SKM-1 treated with dmso at 0.1 percent for 144 hours (cell line): ENCODE measurements at regions not wholly inside any gene's neighbourhood (a gene's known extent, or its start where the extent isn't known, plus 50 kb on each side); places are given as distances from the start of the nearest gene placed in this dataset.
"Not testable (repeated sequence)": the region's sequence is repeated elsewhere in the genome, so short reads cannot be mapped to it uniquely, and the experiment has no call there.

Experiments
- DNase-seq: peaks from one replicate; lab custom pipeline; 2025; ENCODE audit not compliant: unreplicated experiment; lab: John Stamatoyannopoulos, UW

GRCh38 chr12:91636721-91637120 lies 454.1 kb upstream of the DCN start:
- DNase-seq = no peak

DNA sequence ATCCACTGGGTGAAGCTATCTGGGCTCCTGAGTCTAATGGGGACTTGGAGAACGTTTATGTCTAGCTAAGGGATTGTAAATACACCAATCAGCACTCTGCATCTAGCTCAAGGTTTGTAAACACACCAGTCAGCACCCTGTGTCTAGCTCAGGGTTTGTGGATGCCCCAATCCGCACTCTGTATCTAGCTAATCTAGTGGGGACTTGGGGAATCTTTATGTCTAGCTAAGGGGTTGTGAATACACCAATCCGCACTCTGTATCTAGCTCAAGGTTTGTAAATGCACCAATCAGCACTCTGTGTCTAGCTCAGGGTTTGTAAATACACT lies 451.7 kb upstream of the DCN start:
- not testable (repeated sequence) for DNase-seq

DNA sequence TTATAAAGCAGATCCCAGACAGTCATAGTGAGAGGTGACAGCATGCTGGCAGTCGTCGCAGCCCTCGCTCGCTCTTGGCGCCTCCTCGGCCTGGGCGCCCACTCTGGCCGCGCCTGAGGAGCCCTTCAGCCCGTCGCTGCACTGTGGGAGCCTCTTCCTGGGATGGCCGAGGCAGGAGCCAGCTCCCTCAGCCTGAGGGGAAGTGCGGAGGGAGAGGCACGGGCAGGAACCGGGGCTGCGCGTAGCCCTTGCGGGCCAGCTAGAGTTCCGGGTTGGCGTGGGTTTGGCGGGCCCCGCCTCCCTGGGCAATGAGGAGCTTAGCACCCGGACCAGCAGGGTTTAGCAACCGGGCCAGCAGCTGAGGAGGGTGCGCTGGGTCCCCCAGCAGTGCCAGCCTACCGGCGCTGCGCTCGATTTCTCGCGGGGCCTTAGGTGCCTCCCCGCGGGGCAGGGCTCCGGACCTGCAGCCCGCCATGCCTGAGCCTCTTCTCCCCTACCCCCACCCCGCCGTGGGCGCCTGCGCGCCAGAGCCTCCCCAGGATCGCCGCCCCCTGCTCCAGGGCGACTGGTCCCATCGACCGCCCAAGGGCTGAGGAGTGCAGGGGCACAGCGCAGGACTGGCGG lies 451.2 kb upstream of the DCN start:
- DNase-seq = no peak

GRCh38 chr12:91633206-91633605 lies 450.6 kb upstream of the DCN start:
- no peak for DNase-seq

DNA sequence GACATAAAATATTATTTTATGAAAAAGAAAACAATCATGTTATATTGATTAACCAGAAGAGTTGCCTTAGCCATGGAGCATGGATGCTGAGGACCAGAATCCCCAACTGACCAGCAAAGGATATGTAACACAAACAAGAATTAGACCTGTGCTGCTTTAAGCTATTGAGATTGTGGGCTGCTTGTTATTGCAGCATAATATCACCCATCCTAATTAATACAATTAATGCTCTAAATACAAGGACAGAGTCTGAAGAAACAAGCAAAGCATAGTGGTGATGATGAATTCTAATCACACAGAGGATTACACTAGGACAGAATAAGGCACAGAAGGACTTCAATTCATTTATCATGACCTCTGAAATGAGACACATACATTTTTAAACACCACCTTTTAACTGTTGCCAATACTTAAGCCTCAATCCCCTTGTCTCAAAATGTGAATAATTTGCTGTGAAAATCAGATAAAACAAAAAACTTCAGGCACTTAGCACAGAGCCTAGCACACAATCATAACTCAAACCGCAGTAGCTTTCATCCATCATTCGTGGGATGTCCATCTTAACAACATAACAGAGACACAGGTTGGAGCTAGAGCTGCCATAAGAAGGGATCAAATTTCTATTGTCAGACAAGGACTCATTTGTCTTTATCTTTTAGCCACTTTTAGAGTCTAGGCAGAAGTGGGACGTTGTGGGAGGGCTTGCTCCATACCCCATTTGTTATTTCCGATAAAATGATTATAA lies 449.6 kb upstream of the DCN start:
- no peak for DNase-seq

DNA sequence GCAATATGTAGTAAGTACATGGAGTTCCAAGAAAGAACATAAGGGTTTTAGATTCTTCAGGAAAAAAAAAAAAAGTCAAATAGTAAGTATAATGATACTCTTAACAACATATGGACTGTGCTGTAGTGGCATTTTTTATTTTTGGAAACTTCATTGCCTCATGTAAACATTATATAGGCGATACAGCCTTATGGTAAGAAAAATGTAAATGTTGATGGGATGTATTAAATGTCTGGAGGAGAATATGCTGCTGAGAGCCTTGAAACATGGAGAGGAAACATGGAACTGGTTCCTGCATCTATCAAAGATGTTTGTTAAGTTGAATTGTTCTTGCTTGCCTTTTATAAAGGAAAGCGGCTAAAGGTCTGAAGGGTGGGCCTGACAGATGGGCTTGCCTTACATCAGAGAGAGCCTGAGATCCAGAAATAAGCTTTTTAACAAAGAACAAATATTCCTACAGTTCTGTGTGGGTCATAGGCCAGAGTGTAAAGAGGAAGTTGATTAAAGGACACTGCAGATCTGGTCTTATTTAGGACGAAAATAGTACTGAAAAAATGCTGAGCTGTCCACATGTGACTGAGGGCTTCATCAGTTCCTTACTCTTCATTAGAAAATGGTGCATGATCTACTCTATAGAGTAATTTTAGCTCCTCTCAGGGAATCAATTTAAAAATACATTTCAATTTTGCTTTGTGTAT lies 448.1 kb upstream of the DCN start:
- DNase-seq = no peak

DNA sequence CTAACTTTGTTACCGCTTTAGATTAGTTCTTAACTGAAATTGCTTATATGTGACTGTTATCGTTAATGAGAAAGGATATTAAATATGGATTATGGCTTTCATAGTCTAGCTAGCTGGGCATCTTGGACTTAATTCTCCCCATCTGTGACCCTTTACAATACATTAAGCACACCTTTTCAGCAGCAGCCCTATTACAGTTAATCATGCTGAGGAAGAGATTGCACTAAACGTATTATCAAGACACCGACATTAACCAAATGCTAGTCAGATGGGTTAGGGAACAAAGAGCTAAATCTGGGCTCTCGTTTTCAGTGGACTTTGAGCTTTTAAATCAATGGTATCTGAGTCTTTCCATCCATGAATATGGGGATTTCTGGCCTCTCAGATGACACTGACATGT lies 447.5 kb upstream of the DCN start:
- no peak for DNase-seq

GRCh38 chr12:91629440-91629839 lies 446.8 kb upstream of the DCN start:
- no peak for DNase-seq

DNA sequence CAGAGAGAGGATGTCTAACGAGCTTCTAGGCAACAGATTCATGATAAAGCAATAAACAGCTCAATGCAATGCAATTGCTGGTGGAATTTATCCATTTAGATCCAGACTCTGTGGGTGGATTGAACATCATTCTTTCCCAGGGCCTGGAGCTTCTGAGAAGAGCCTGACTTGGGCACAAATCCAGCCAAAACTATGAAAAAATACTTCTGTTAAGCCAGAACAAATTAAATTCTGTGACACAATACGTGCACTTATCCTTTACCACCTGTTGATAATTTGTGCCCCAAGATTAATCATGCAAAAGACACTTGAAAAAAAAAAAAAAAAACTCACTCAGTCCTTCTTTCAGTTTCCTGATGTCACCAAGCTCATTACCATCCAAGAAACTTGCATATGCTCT lies 446.0 kb upstream of the DCN start:
- DNase-seq = no peak

GRCh38 chr12:91627225-91627624 lies 444.6 kb upstream of the DCN start:
- no peak for DNase-seq

- no peak for DNase-seq
Measured at GRCh38 chr12:91622981-91623380, 440.4 kb upstream of the DCN start.

DNA sequence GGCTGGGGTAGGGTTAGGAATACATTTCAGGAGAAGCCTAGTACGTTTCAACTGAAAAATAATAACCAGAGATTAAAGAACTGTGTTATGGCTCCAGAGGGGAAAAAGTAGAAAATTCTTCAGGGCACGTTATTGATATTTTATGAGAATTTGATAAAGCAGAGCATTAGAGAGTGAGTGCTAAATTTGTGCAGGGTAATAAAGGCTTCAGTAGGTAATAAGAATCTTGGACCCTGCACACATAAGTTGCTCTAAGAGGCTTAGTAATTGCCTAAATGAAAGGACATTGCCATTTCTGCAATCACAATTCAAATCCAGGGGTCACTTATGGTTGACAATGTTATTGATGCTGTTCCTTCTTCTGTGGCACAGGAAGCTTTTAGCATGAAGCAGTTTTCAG lies 439.4 kb upstream of the DCN start:
- DNase-seq = no peak

GRCh38 chr12:91620992-91621391 lies 438.4 kb upstream of the DCN start:
- DNase-seq = no peak

DNA sequence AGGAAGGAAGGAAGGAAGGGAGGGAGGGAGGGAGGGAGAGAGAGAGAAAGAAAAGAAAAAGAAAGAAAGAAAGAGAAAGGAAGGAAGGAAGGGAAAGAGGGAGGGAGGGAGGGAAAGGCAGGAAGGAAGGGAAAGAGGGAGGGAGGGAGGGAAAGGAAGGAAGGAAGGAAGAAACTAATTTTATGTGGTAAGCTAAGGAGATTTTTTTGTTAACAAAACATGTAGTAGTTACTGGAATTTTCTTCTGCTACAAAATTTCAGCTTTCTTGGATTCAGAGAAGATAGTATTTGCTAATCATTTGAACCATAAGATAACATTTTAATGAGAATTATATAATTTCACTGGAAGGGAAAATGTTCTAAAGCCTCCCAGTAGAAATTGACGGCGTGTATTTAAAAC lies 437.8 kb upstream of the DCN start:
- no peak for DNase-seq

DNA sequence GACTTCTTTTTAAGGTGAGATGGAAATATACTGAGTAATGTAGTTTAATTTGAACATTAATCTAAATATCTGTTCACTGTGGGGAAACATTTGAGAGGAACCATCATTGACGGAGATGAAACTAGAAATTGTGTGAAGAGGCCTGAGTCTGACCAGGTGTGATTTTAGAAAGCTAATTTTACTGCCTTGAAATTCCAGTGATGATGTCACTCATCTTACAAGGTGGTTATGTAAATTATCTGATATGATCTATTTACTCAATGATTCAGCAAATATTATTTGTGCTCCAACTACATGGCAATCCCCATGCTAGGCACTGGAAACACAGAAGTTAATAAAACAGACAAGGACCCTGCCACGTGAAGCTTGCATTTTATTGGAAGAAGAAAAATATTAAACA lies 435.7 kb upstream of the DCN start:
- no peak for DNase-seq

DNA sequence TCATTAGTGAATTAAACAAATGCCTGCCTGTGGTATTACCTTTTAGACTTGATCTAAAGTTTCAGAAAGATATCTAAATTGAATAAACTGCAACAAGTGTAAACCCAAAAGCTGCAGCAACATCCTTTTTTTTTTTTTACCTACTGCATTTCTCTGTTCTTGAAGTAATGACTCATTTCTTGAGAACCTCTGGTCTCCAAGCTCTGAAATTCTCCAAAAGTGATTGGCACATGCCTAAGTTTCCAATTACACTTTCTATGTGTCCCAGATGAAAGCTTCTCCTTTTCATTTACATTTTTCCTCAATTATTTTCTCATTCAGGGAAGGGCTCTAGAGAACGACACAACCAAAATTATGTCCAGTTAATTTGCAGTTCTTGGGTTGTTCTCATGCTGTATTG lies 435.2 kb upstream of the DCN start:
- no peak for DNase-seq

DNA sequence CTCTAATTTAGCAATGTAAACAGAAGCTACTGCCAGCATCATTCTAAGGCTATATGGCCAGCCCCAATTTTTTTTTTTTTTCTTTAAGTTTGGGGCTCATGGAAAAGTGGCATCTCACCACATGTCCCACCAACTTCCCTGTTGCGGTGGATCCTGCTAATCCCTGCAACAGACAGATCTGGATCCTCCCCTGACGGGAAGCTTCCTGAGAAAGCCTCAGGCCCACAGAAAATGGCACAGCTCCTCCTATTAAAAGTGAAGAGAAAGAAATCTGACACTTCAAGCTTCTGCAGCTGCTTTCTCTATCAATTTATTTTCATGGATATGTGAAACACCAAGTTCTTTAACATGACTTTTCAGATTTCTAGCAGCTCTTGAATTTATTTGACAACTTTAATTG lies 433.8 kb upstream of the DCN start:
- no peak for DNase-seq

GRCh38 chr12:91613223-91613779 lies 430.7 kb upstream of the DCN start:
- DNase-seq = no peak

DNA sequence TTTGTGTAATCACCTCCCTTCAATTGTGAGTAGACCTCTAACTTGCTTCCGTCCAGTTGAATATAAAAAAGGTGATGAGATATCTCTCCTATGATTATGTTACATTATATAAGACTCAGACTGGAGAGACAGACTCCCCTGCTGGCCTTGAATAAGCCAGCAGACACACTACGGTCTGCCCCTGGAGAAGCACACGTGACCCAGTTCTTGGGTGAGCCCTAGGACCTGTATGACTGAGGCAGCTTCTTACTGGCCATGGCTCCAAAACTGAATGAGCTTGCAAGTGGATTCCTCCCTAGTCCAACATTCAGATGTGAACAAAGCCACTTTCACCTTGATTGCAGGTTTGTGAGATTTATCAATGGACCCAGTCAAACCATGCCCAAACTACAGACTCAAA lies 427.9 kb upstream of the DCN start:
- no peak for DNase-seq

DNA sequence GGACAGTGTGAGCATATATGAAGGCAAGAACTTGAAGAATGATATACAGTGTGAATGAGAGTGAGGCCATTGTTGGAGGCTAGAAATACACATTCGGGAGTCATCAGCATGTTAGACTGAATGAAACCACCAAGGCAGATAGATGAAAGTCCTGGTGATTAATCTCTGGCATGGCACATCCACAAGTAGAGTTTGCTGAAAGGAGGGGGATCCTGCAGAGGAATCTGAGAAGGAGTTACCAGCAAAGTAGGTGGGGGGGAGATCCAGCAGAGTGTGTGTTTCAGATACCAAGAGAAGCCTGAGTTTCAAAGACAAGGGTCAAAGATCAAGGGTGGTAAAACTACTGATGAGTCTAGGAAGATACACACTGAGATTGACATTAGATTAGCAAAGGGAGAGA lies 426.7 kb upstream of the DCN start:
- no peak for DNase-seq

DNA sequence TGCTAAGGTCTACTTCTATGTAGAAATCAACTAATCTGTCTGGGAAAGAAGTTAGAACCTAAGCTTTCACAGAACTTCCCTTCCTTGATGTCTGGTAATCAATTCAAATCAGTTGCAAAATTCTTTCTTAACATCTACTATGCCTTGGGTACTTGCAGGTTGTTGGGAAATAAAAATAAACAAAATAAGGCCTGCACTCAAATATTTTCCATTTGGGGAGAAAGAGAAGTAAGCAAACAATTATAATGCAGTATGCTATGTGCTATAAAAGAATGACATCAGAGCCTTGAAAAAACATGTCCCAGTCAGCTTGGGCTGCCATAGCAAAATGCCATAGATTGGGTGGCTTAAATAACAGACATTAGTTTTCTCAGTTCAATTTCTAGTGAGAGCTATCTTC lies 425.9 kb upstream of the DCN start:
- DNase-seq = no peak

DNA sequence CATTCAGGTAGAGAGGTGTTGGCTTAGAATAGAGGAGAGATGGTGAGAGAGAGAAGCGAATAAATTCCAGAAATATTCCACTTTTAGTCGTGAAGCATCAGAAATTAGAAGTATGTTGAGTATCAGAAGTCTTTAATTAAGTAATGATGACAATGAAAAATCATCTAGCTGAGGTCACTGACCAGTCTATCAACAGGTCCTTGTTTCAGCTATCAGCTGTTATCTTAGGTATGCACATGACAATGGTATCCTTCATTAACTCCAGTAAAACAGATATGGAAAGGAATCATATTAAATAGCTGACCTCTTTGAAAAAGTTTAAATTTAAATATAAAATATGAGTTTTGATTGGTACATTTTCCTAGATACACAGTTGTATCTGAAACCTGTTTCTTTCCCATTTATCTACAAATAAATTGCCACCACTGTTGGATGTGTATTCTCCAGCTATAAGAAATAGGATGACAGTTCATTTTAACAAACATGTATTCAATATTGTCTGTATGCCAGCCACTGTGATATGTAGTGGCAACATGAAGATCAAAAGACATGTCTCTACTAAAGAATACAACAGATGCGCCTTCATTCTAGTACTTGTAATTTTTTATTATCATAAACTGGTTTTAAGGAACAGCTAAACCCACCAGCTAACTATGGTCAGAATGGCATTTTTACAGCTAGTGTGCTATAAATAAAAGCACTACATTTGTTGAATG lies 424.2 kb upstream of the DCN start:
- no peak for DNase-seq
